Adrenal gland (tissue), 9 donors: ENCODE measurements at regions not wholly inside any gene's neighbourhood (a gene's known extent, or its start where the extent isn't known, plus 50 kb on each side); places are given as distances from the start of the nearest gene placed in this dataset.

Source experiments
- DNase-seq, 7 donors: peaks; one replicate each; pipeline ENCODE4 v3.0.0-alpha.2; 2019 to 2020
- H3K27ac ChIP-seq, 5 donors: fragments of 200-600 bp; sonication (generic) in 4 of 5; 1 replicate in 3 of 5; 2 replicates in 2 of 5; pipeline versions ENCODE4 v1.5.1 to v1.8.0; 2016 to 2020; ENCODE audit warnings: mild to moderate bottlenecking in 1 of 5
- H3K27me3 ChIP-seq: fragments of 200-600 bp; 2 replicates; pipeline ENCODE4 v1.8.0; 2021
- H3K36me3 ChIP-seq, 2 donors: fragments of 200-600 bp; replicated peaks in 1 of 2; 1 replicate in 1 of 2; 2 replicates in 1 of 2; pipeline versions ENCODE4 v1.5.1 to v1.8.0; 2018 to 2022
- H3K4me1 ChIP-seq, 2 donors: fragments of 200-600 bp; replicated peaks in 1 of 2; 1 replicate in 1 of 2; 2 replicates in 1 of 2; pipeline versions ENCODE4 v1.5.1 to v1.8.0; 2018 to 2021
- H3K4me3 ChIP-seq, 4 donors: fragments of 200-600 bp; sonication (generic) in 3 of 4; one replicate each; pipeline ENCODE4 v1.5.1; 2016 to 2018
- H3K9me3 ChIP-seq, 3 donors: fragments of 200-600 bp; sonication (generic) in 1 of 3; replicated peaks in 1 of 3; 1 replicate in 2 of 3; 2 replicates in 1 of 3; pipeline versions ENCODE4 v1.5.1 to v1.8.0; 2016 to 2021
- POLR2A ChIP-seq, 2 donors: fragments of 450-650 bp; IDR thresholded peaks; one replicate each; pipeline ENCODE4 v1.6.1; 2017; ENCODE audit warnings: antibody characterized with exemption in 2 of 2, mild to moderate bottlenecking in 2 of 2, moderate library complexity in 1 of 2
- WGBS, 4 donors: extraction: QIAGEN DNeasy Blood & Tissue Kit in 2 of 4; methylation state at CpG; one replicate each; pipeline versions ENCODE4 v1.1.5 to v1.1.7; 2013 to 2017; 5-methylcytosine and 5-hydroxymethylcytosine counted together
- intact Hi-C, 2 donors: fragments of 100-400 bp; cut with DNase I; formaldehyde crosslinking; loops; one replicate each; pipeline versions ENCODE4 v1.14.1 to v1.15.0; 2022 to 2023
- TF ChIP-seq, protein P1 (sequence below), 6 experiments: fragments of 450-650 bp in 4 of 6; fragments of 200-600 bp in 2 of 6; sonication (generic) in 1 of 6; IDR thresholded peaks; 1 replicate in 5 of 6; 2 replicates in 1 of 6; pipeline versions ENCODE4 v1.5.1 to v1.8.0; 2016 to 2021; ENCODE audit warnings: antibody characterized with exemption in 6 of 6, mild to moderate bottlenecking in 2 of 6, moderate library complexity in 1 of 6
- donor health status: healthy with polysubstance abuse.
- donor health status: Bipolar disorder and iron deficiency.
- donor health status: DM: yes; HTN: yes; CAD: no.
- donor health status: DM: no; HTN: no; CAD: no.
- donor health status: DM: no; HTN: no; CAD: no.

DNA sequence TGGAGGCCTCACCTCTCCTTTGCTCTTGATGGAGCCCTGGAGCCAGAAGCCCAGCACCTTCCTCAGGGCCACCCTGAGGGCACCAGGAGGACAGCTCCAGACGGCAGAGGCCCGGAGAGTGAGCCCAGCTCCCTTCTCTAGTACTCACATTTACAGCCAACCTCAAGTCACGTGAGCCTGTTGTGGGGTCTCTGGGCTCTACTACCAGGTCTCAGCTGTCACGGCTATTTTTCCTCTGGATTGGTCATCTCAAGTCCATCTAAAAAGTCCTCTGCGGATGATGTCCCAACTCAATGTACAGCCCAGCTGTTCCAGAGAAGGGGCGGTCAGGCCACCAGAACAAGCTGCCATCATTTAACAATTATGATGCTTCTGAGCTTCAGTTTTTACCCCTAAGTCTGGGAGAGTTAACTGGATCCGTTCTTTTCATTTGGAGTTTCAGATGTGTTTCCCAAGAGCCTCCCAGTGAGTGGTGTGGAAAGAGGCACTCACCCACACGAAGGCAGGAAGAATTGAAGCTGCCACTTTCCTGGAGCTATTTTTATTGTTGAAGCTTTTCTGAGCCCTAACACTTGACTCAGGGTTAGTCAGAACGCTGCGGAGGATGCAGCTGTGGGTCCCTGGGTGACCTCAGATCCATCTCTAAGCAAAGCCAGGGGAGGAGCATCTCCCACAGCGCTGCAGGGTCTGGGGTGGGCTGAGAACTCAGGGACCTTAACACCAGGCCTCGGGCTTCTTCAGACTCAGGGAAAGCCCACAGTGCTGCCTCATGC lies 143.5 kb upstream of the UBL3 start:
- H3K9me3 ChIP-seq = no peaks in the 10 kb centered on the region
- no peaks in the 10 kb centered on the region for H3K4me1 ChIP-seq
- TF ChIP-seq, protein P1, sequence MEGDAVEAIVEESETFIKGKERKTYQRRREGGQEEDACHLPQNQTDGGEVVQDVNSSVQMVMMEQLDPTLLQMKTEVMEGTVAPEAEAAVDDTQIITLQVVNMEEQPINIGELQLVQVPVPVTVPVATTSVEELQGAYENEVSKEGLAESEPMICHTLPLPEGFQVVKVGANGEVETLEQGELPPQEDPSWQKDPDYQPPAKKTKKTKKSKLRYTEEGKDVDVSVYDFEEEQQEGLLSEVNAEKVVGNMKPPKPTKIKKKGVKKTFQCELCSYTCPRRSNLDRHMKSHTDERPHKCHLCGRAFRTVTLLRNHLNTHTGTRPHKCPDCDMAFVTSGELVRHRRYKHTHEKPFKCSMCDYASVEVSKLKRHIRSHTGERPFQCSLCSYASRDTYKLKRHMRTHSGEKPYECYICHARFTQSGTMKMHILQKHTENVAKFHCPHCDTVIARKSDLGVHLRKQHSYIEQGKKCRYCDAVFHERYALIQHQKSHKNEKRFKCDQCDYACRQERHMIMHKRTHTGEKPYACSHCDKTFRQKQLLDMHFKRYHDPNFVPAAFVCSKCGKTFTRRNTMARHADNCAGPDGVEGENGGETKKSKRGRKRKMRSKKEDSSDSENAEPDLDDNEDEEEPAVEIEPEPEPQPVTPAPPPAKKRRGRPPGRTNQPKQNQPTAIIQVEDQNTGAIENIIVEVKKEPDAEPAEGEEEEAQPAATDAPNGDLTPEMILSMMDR (IDR thresholded peaks at IDR 0.05) = no peak
- TF ChIP-seq POLR2A (IDR thresholded peaks at IDR 0.05) = no peak
- 81 to 85% (median 83%) methylated on average over 10 to 12 of the region's 12 CpGs for WGBS, 4 donors
- no peaks in the 10 kb centered on the region for H3K36me3 ChIP-seq
- no peak overlapping the region for H3K4me3 ChIP-seq
- DNase-seq = no peak
- intact Hi-C loops = no loop called here
- no peaks in the 10 kb centered on the region for H3K27me3 ChIP-seq
- H3K27ac ChIP-seq = no peak overlapping the region

DNA sequence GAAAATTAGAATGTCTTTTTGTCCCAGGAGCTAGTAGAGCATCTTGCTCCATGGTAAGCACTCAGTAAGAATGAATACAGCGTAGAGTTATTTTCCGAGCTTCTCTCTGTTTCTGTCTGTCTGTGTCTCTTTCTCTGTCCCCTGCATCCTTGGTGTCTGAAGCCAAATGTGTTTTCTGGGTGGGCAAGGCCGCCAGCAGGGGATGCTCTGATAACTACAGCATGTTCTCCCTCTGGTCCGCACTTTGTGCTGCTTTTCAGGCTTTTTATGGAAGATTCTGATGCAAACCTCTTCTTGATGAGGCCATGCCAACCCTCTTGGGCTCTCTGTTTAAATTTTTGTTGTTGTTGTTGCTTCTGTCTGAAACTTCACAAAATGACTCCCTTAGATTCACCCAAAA lies 142.8 kb upstream of the UBL3 start:
- H3K36me3 ChIP-seq = no peaks in the 10 kb centered on the region
- TF ChIP-seq POLR2A (IDR thresholded peaks at IDR 0.05) = no peak
- TF ChIP-seq, protein P1 (IDR thresholded peaks at IDR 0.05) = no peak
- DNase-seq = no peak
- H3K27ac ChIP-seq = no peak overlapping the region
- H3K9me3 ChIP-seq = no peaks in the 10 kb centered on the region
- intact Hi-C loops = no loop called here
- no peak overlapping the region for H3K4me3 ChIP-seq
- H3K4me1 ChIP-seq = no peaks in the 10 kb centered on the region
- H3K27me3 ChIP-seq = no peaks in the 10 kb centered on the region
- 84 to 94% (median 89%) methylated on average over 4 of the region's 4 CpGs for WGBS, 4 donors

DNA sequence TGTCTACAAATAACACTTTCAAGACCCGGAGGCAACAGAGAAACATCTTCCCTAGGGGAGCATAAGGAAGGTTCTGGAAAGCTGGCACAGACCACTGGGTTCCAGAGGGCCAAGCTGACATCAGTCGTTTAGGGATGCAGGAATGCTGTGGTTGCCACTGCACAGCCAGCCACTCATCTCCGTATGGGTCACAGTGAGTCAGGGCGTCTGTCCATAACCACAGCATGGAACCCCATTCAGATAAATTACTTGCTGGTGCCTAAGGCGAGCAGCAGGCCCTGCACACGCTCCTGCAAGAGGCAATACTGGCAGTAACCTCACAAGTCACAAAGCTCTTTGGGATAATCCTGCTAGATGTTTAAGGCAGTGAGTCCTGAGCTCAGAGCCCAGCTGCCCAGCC lies 140.9 kb upstream of the UBL3 start:
- Histone ChIP-seq H3K27me3 (no peaks in the 10 kb centered on the region), H3K27ac (no peak overlapping the region), H3K4me3 (no peak overlapping the region), H3K36me3 (no peaks in the 10 kb centered on the region), H3K9me3 (no peaks in the 10 kb centered on the region), H3K4me1 (no peaks in the 10 kb centered on the region)
- no peak for DNase-seq
- 74 to 83% (median 76%) methylated on average over 4 to 6 of the region's 6 CpGs for WGBS, 4 donors
- TF ChIP-seq, protein P1 (IDR thresholded peaks at IDR 0.05) = no peak
- TF ChIP-seq POLR2A (IDR thresholded peaks at IDR 0.05) = no peak
- intact Hi-C loops = no loop called here

DNA sequence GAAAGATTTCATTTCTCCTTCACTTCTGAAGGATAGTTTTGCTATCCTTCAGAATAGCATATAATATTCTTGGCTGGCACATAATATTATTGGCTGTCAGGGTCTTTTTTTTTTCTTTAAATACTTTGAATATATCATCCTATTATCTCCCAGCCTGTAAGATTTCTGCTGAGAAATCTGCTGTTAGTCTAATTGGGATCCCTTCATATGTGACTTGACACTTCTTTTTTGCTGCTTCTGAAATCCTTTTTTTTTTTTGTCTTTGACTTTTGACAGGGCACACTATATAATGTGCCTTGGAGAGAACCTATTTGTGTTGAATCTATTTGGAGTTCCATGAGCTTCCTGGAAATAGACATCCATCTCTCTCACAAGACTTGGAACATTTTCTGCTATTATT lies 136.9 kb upstream of the UBL3 start:
- no peak overlapping the region for H3K27ac ChIP-seq
- no peak overlapping the region for H3K4me3 ChIP-seq
- H3K27me3 ChIP-seq = no peaks in the 10 kb centered on the region
- no peaks in the 10 kb centered on the region for H3K9me3 ChIP-seq
- H3K4me1 ChIP-seq = no peaks in the 10 kb centered on the region
- TF ChIP-seq, protein P1 (IDR thresholded peaks at IDR 0.05) = no peak
- no peak for TF ChIP-seq POLR2A (IDR thresholded peaks at IDR 0.05)
- intact Hi-C loops = no loop called here
- no peaks in the 10 kb centered on the region for H3K36me3 ChIP-seq
- DNase-seq = no peak
